ENCODE measurements at regions not wholly inside any gene's neighbourhood (a gene's known extent, or its start where the extent isn't known, plus 50 kb on each side); places are given as distances from the start of the nearest gene placed in this dataset.

DNA sequence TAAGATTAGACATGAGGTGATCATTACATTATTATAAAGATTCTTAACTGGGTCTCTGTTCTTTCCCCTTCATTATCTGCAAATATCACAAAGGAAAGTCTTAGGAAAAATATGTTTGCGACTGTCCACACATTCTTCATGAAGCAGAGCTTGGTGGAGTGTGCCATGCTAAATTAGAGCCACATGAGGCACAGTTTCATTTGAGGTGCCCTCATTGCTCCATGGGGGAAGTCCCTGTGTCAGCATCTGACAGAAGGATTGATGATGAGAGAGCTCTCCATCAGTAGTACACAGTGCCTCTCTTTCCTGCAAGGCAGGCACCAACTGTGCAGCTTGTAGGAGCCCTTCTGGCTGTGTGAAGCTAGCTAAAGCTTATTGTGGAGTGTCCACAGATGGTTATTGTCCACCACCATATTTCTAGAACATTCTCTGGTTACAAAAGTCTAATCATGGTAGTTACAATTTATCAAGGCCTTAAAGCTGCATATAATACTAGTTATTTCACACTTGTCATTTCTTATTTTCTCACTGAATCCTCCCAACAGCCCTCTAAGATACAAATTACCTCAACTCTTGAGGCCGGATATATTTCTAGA lies 63.9 kb downstream of the C9orf152 start:
- no peaks in the 10 kb centered on the region for H3K9me3 ChIP-seq (ENCODE audit: control insufficient read depth, low read length)
- peaks cover 24% of the 10 kb centered on the region for H3K4me1 ChIP-seq (ENCODE audit: control insufficient read depth, insufficient read depth, low read depth, low read length)
- H3K27ac ChIP-seq (ENCODE audit: low read length, poor library complexity, severe bottlenecking), result peak overlapping the region; percentile 34

DNA sequence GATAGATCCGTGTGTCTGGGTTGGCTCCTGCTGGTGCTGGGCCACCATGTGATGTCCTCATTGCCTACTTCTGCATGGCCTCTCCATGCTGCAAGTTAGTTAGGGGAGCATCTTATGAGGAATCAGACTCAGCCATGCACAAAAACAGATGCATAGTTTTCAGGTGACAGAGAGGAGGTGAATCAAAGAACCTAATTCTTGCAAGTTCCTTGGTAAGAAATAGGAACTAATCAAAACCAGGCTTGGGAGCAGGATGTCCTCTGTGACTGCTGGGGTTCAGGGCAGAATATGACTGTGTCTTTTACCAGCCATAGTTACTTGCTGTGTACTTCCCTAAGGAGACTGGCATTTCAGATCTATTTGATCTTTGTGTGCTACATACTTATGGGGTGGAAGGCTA lies 61.6 kb downstream of the C9orf152 start:
- Histone ChIP-seq H3K9ac (ENCODE audit: low read length) (no peak overlapping the region), H4K8ac (ENCODE audit: low read length) (no peak overlapping the region), H3K14ac (ENCODE audit: low read length in 2 of 2) (no peak overlapping the region), H2AK5ac (ENCODE audit: low read length, severe bottlenecking) (no peak overlapping the region), H3K79me1 (replicated peaks; ENCODE audit: low read length, poor library complexity, severe bottlenecking) (peaks cover 6% of the 10 kb centered on the region), H3K4ac (ENCODE audit: low read depth in 1 of 2, low read length in 2 of 2) (no peak overlapping the region), H2BK120ac (ENCODE audit: low read depth, low read length) (no peak overlapping the region), H3K23ac (ENCODE audit: low read length in 2 of 2) (peak overlapping the region in 1 of 2 experiments; percentile 6), H2BK15ac (ENCODE audit: low read depth, poor library complexity, severe bottlenecking) (no peak overlapping the region), H3K9me3 (ENCODE audit: control insufficient read depth, low read length) (no peaks in the 10 kb centered on the region), H3K27ac (ENCODE audit: low read length, poor library complexity, severe bottlenecking) (no peak overlapping the region), H4K91ac (ENCODE audit: low read length) (no peak overlapping the region), H3K4me1 (ENCODE audit: control insufficient read depth, insufficient read depth, low read depth, low read length) (peaks cover 22% of the 10 kb centered on the region), H3K27me3 (ENCODE audit: control insufficient read depth in 1 of 2, insufficient read depth in 1 of 2, low read length in 2 of 2) (no peaks in the 10 kb centered on the region), H3K18ac (ENCODE audit: low read depth in 1 of 2, low read length in 2 of 2) (peak overlapping the region in 1 of 2 experiments; percentile 1), H3K4me2 (ENCODE audit: low read length, poor library complexity, severe bottlenecking) (no peak overlapping the region), H2AFZ (ENCODE audit: low read depth, low read length) (no peak overlapping the region), H2BK12ac (ENCODE audit: low read length in 2 of 2) (no peak overlapping the region), H2BK5ac (ENCODE audit: low read depth, low read length, poor library complexity, severe bottlenecking) (no peak overlapping the region), H3K4me3 (ENCODE audit: insufficient read depth in 1 of 2, low read depth in 1 of 2, low read length in 2 of 2) (no peak overlapping the region), H3K36me3 (ENCODE audit: control insufficient read depth in 1 of 2, insufficient read depth in 2 of 2, low read depth in 1 of 2, low read length in 2 of 2) (peaks cover 7 to 17% of the 10 kb centered on the region in 2 experiments)
- 85% methylated on average over 1 of the region's 1 CpG for WGBS
- DNase-seq, result no peak

More for the DNA sequence above, 63.9 kb downstream of the C9orf152 start:
- H3K4me3 ChIP-seq (ENCODE audit: insufficient read depth in 1 of 2, low read depth in 1 of 2, low read length in 2 of 2), result no peak overlapping the region
- H2AK5ac ChIP-seq (ENCODE audit: low read length, severe bottlenecking), result peak overlapping the region; percentile 3
- H3K9ac ChIP-seq (ENCODE audit: low read length), result no peak overlapping the region
- no peak for DNase-seq
- no peaks in the 10 kb centered on the region for H3K79me1 ChIP-seq (replicated peaks; ENCODE audit: low read length, poor library complexity, severe bottlenecking)
- H2BK5ac ChIP-seq (ENCODE audit: low read depth, low read length, poor library complexity, severe bottlenecking), result no peak overlapping the region
- peaks cover 0 to 25% of the 10 kb centered on the region in 2 experiments for H3K36me3 ChIP-seq (ENCODE audit: control insufficient read depth in 1 of 2, insufficient read depth in 2 of 2, low read depth in 1 of 2, low read length in 2 of 2)
- H2BK120ac ChIP-seq (ENCODE audit: low read depth, low read length), result no peak overlapping the region
- H4K91ac ChIP-seq (ENCODE audit: low read length), result no peak overlapping the region
- no peak overlapping the region for H2BK15ac ChIP-seq (ENCODE audit: low read depth, poor library complexity, severe bottlenecking)
- H3K4ac ChIP-seq (ENCODE audit: low read depth in 1 of 2, low read length in 2 of 2), result no peak overlapping the region
- no peak overlapping the region for H2AFZ ChIP-seq (ENCODE audit: low read depth, low read length)
- peak overlapping the region in 1 of 2 experiments; percentile 29 for H2BK12ac ChIP-seq (ENCODE audit: low read length in 2 of 2)
- H3K23ac ChIP-seq (ENCODE audit: low read length in 2 of 2), result no peak overlapping the region
- 100% methylated on average over 1 of the region's 2 CpGs for WGBS
- H3K18ac ChIP-seq (ENCODE audit: low read depth in 1 of 2, low read length in 2 of 2), result peak overlapping the region; percentile 52 to 88
- no peak overlapping the region for H4K8ac ChIP-seq (ENCODE audit: low read length)
- H3K27me3 ChIP-seq (ENCODE audit: control insufficient read depth in 1 of 2, insufficient read depth in 1 of 2, low read length in 2 of 2), result no peaks in the 10 kb centered on the region
- no peak overlapping the region for H3K4me2 ChIP-seq (ENCODE audit: low read length, poor library complexity, severe bottlenecking)
- H3K14ac ChIP-seq (ENCODE audit: low read length in 2 of 2), result peak overlapping the region in 1 of 2 experiments; percentile 72

- H3K4me1 ChIP-seq (ENCODE audit: control insufficient read depth, insufficient read depth, low read depth, low read length), result peaks cover 24% of the 10 kb centered on the region
- H4K8ac ChIP-seq (ENCODE audit: low read length), result no peak overlapping the region
- peak; percentile 61 for DNase-seq
- H2AK5ac ChIP-seq (ENCODE audit: low read length, severe bottlenecking), result peak overlapping the region; percentile 44
- WGBS, result 78% methylated on average over 6 of the region's 7 CpGs
- H3K14ac ChIP-seq (ENCODE audit: low read length in 2 of 2), result no peak overlapping the region
- H3K4me3 ChIP-seq (ENCODE audit: insufficient read depth in 1 of 2, low read depth in 1 of 2, low read length in 2 of 2), result peak overlapping the region in 1 of 2 experiments; percentile 35
- no peak overlapping the region for H2BK5ac ChIP-seq (ENCODE audit: low read depth, low read length, poor library complexity, severe bottlenecking)
- H3K27me3 ChIP-seq (ENCODE audit: control insufficient read depth in 1 of 2, insufficient read depth in 1 of 2, low read length in 2 of 2), result no peaks in the 10 kb centered on the region
- H2BK12ac ChIP-seq (ENCODE audit: low read length in 2 of 2), result no peak overlapping the region
- H3K27ac ChIP-seq (ENCODE audit: low read length, poor library complexity, severe bottlenecking), result no peak overlapping the region
- H3K36me3 ChIP-seq (ENCODE audit: control insufficient read depth in 1 of 2, insufficient read depth in 2 of 2, low read depth in 1 of 2, low read length in 2 of 2), result peaks cover 7 to 28% of the 10 kb centered on the region in 2 experiments
- no peak overlapping the region for H2BK15ac ChIP-seq (ENCODE audit: low read depth, poor library complexity, severe bottlenecking)
- H3K9me3 ChIP-seq (ENCODE audit: control insufficient read depth, low read length), result no peaks in the 10 kb centered on the region
- H3K18ac ChIP-seq (ENCODE audit: low read depth in 1 of 2, low read length in 2 of 2), result peak overlapping the region in 1 of 2 experiments; percentile 35
- H2BK120ac ChIP-seq (ENCODE audit: low read depth, low read length), result no peak overlapping the region
- H3K9ac ChIP-seq (ENCODE audit: low read length), result peak overlapping the region; percentile 12
- no peak overlapping the region for H2AFZ ChIP-seq (ENCODE audit: low read depth, low read length)
- peak overlapping the region in 1 of 2 experiments; percentile 43 for H3K23ac ChIP-seq (ENCODE audit: low read length in 2 of 2)
- H4K91ac ChIP-seq (ENCODE audit: low read length), result no peak overlapping the region
- H3K79me1 ChIP-seq (replicated peaks; ENCODE audit: low read length, poor library complexity, severe bottlenecking), result peaks cover 6% of the 10 kb centered on the region
- peak overlapping the region in 1 of 2 experiments; percentile 38 for H3K4ac ChIP-seq (ENCODE audit: low read depth in 1 of 2, low read length in 2 of 2)
- H3K4me2 ChIP-seq (ENCODE audit: low read length, poor library complexity, severe bottlenecking), result no peak overlapping the region
Measured at GRCh38 chr9:110148384-110148783, 59.6 kb downstream of the C9orf152 start.

DNA sequence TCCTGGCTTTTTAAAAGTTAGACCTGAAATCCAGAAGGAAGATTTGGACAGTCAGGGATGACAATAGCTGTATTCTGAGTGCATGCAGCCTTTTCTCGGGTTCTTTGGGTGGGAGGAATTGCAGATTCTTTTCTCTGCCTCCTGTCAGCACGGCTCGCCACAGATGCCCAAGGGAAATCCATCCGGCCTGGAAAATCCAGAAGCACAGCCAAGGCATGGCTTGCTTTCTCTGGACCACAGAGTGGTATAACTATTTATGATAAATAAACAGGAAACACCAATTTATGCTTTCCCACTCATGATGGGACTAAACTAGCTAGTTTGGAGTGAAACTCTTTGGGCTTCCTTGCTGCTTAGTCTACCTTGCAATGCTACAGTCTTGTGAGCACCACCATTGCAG lies 59.1 kb downstream of the C9orf152 start:
- no peaks in the 10 kb centered on the region for H3K27me3 ChIP-seq (ENCODE audit: control insufficient read depth in 1 of 2, insufficient read depth in 1 of 2, low read length in 2 of 2)
- H3K36me3 ChIP-seq (ENCODE audit: control insufficient read depth in 1 of 2, insufficient read depth in 2 of 2, low read depth in 1 of 2, low read length in 2 of 2), result peaks cover 7 to 27% of the 10 kb centered on the region in 2 experiments
- no peak overlapping the region for H4K91ac ChIP-seq (ENCODE audit: low read length)
- peak overlapping the region in 1 of 2 experiments; percentile 35 for H3K4me3 ChIP-seq (ENCODE audit: insufficient read depth in 1 of 2, low read depth in 1 of 2, low read length in 2 of 2)
- H3K4me2 ChIP-seq (ENCODE audit: low read length, poor library complexity, severe bottlenecking), result no peak overlapping the region
- no peak overlapping the region for H3K4ac ChIP-seq (ENCODE audit: low read depth in 1 of 2, low read length in 2 of 2)
- H3K14ac ChIP-seq (ENCODE audit: low read length in 2 of 2), result no peak overlapping the region
- 33% methylated on average over 1 of the region's 4 CpGs for WGBS
- no peak overlapping the region for H2BK15ac ChIP-seq (ENCODE audit: low read depth, poor library complexity, severe bottlenecking)
- H3K18ac ChIP-seq (ENCODE audit: low read depth in 1 of 2, low read length in 2 of 2), result no peak overlapping the region
- H3K9me3 ChIP-seq (ENCODE audit: control insufficient read depth, low read length), result no peaks in the 10 kb centered on the region
- no peak overlapping the region for H2BK120ac ChIP-seq (ENCODE audit: low read depth, low read length)
- no peak overlapping the region for H2AFZ ChIP-seq (ENCODE audit: low read depth, low read length)
- peak overlapping the region; percentile 14 for H3K27ac ChIP-seq (ENCODE audit: low read length, poor library complexity, severe bottlenecking)
- H2AK5ac ChIP-seq (ENCODE audit: low read length, severe bottlenecking), result peak overlapping the region; percentile 28
- H3K23ac ChIP-seq (ENCODE audit: low read length in 2 of 2), result no peak overlapping the region
- peak; percentile 56 for DNase-seq
- peaks cover 24% of the 10 kb centered on the region for H3K4me1 ChIP-seq (ENCODE audit: control insufficient read depth, insufficient read depth, low read depth, low read length)
- no peak overlapping the region for H2BK12ac ChIP-seq (ENCODE audit: low read length in 2 of 2)
- H4K8ac ChIP-seq (ENCODE audit: low read length), result no peak overlapping the region
- H3K79me1 ChIP-seq (replicated peaks; ENCODE audit: low read length, poor library complexity, severe bottlenecking), result peaks cover 6% of the 10 kb centered on the region
- H2BK5ac ChIP-seq (ENCODE audit: low read depth, low read length, poor library complexity, severe bottlenecking), result no peak overlapping the region
- peak overlapping the region; percentile 12 for H3K9ac ChIP-seq (ENCODE audit: low read length)
